Skeletal muscle tissue (tissue), 3 donors: ENCODE measurements at regions not wholly inside any gene's neighbourhood (a gene's known extent, or its start where the extent isn't known, plus 50 kb on each side); places are given as distances from the start of the nearest gene placed in this dataset.

Experiments used
- H3K27ac ChIP-seq: one replicate; pipeline ENCODE4 v1.7.0; 2013; ENCODE audit warnings: mild to moderate bottlenecking, low read depth, low read length, inconsistent platforms
- H3K27me3 ChIP-seq, 3 donors: one replicate each; pipeline ENCODE4 v1.7.0; 2013; ENCODE audit warnings: low read length in 3 of 3; ENCODE audit not compliant: control insufficient read depth in 3 of 3, insufficient read depth in 3 of 3
- H3K36me3 ChIP-seq, 3 donors: one replicate each; pipeline ENCODE4 v1.7.0; 2013; ENCODE audit warnings: low read length in 3 of 3; ENCODE audit not compliant: control insufficient read depth in 3 of 3, insufficient read depth in 3 of 3
- H3K4me1 ChIP-seq, 3 donors: one replicate each; pipeline ENCODE4 v1.7.0; 2013; ENCODE audit warnings: low read length in 3 of 3, mild to moderate bottlenecking in 3 of 3; ENCODE audit not compliant: control insufficient read depth in 3 of 3, insufficient read depth in 3 of 3
- H3K4me3 ChIP-seq, 3 donors: one replicate each; pipeline ENCODE4 v1.7.0; 2013; ENCODE audit warnings: low read length in 3 of 3
- H3K9ac ChIP-seq, 3 donors: one replicate each; pipeline ENCODE4 v1.7.0; 2013; ENCODE audit warnings: low read length in 3 of 3, mild to moderate bottlenecking in 3 of 3, moderate library complexity in 2 of 3, low read depth in 1 of 3
- H3K9me3 ChIP-seq, 3 donors: one replicate each; pipeline ENCODE4 v1.7.0; 2013; ENCODE audit warnings: low read length in 3 of 3; ENCODE audit not compliant: control insufficient read depth in 3 of 3
- donor health status: Osteomylitis.

DNA sequence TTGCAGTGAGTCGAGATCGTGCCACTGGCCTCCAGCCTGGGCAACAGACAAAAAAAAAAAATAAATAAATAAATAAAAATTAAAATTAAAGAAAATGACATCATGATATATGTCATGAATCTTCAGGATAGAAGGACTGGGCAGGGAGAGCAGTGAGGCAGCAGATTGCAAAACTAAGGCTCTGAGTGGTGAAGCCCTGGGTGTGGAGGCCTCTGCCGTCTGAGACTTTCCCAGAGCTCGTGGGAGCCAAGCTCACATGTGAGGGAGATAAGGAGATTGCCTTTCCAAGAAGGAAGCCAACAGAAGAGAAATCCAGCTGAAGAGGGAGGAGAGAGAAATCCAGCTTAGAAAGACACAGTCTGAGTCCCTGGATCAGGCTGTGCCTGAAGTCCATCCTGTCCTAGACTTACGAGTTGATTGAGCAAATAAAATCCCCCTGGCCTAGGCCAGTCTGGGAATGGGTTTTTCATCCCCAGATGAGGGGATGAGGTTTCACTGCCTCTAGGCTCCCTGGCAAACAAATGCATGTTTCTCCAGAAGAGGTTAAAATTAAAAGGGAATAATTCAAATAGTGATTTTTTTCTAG is 142.0 kb upstream of the IGSF21 start:
- Histone ChIP-seq H3K36me3 (no peaks in the 10 kb centered on the region), H3K27ac (no peak overlapping the region), H3K9ac (no peak overlapping the region), H3K4me1 (no peaks in the 10 kb centered on the region), H3K4me3 (no peak overlapping the region), H3K27me3 (peaks cover 8 to 41% (median 23%) of the 10 kb centered on the region in 3 donors), H3K9me3 (no peaks in the 10 kb centered on the region)

DNA sequence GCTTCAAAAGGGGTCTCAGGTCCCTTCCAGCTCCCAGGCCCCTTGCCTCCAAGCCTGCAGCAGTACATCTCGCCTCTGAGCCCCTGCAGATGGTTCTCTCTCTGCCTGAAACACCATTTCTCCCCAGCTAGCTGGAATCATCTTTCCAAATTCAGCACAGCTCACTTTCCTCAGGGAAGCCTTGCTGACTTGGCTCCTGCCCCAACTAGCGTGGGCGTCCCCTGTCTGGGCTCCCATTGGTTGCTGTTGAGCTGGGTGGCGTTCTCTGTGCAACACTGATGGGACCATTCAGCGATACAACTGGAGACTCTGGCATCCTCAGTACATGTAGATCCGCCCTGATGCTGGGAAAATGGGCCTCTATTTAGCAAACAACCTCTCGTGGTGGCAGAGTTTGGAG is 141.3 kb upstream of the IGSF21 start:
- Histone ChIP-seq H3K27ac (no peak overlapping the region), H3K27me3 (peaks cover 8 to 37% (median 19%) of the 10 kb centered on the region in 3 donors), H3K4me1 (no peaks in the 10 kb centered on the region), H3K4me3 (no peak overlapping the region), H3K9me3 (no peaks in the 10 kb centered on the region), H3K36me3 (no peaks in the 10 kb centered on the region), H3K9ac (no peak overlapping the region)

GRCh38 chr1:17967623-17968255 is 139.9 kb upstream of the IGSF21 start:
- no peak overlapping the region for H3K9ac ChIP-seq
- H3K27ac ChIP-seq = no peak overlapping the region
- H3K36me3 ChIP-seq = no peaks in the 10 kb centered on the region
- H3K9me3 ChIP-seq = no peaks in the 10 kb centered on the region
- H3K27me3 ChIP-seq = peaks cover 8 to 30% (median 16%) of the 10 kb centered on the region in 3 donors
- no peak overlapping the region for H3K4me3 ChIP-seq
- no peaks in the 10 kb centered on the region for H3K4me1 ChIP-seq

GRCh38 chr1:17970757-17971156 is 136.8 kb upstream of the IGSF21 start:
- H3K27me3 ChIP-seq = peaks cover 9 to 40% (median 17%) of the 10 kb centered on the region in 3 donors

GRCh38 chr1:17973694-17974093 is 133.9 kb upstream of the IGSF21 start:
- no peaks in the 10 kb centered on the region for H3K4me1 ChIP-seq
- no peak overlapping the region for H3K4me3 ChIP-seq
- peaks cover 9 to 27% (median 17%) of the 10 kb centered on the region in 3 donors for H3K27me3 ChIP-seq
- H3K36me3 ChIP-seq = no peaks in the 10 kb centered on the region
- H3K27ac ChIP-seq = no peak overlapping the region
- H3K9me3 ChIP-seq = no peaks in the 10 kb centered on the region
- H3K9ac ChIP-seq = no peak overlapping the region

More at GRCh38 chr1:17970757-17971156, 136.8 kb upstream of the IGSF21 start:
- H3K4me1 ChIP-seq = no peaks in the 10 kb centered on the region
- no peaks in the 10 kb centered on the region for H3K36me3 ChIP-seq
- no peak overlapping the region for H3K27ac ChIP-seq
- no peak overlapping the region for H3K4me3 ChIP-seq
- no peak overlapping the region for H3K9ac ChIP-seq
- H3K9me3 ChIP-seq = no peaks in the 10 kb centered on the region

DNA sequence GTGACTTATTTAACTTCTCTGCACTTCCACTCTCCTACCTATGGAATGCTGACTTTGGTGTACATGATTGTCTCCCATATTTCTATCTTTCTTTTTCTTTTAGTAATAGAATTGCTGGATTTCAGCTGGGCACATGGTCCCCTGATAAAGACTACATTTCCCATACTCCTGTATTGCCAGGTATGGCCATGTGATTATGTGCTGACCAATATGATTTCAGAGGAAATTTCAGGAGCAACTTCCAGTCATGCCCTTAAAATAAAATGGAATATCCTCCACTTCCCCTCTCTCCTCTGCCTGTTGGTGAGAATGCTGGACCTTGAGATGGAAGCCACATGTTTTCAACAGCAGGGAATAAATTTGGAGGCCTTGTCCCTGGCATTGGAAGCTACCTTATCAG is 130.7 kb upstream of the IGSF21 start:
- Histone ChIP-seq H3K4me1 (no peaks in the 10 kb centered on the region), H3K4me3 (no peak overlapping the region), H3K27me3 (peaks cover 9 to 33% (median 20%) of the 10 kb centered on the region in 3 donors), H3K9ac (no peak overlapping the region), H3K27ac (no peak overlapping the region), H3K9me3 (no peaks in the 10 kb centered on the region), H3K36me3 (no peaks in the 10 kb centered on the region)

DNA sequence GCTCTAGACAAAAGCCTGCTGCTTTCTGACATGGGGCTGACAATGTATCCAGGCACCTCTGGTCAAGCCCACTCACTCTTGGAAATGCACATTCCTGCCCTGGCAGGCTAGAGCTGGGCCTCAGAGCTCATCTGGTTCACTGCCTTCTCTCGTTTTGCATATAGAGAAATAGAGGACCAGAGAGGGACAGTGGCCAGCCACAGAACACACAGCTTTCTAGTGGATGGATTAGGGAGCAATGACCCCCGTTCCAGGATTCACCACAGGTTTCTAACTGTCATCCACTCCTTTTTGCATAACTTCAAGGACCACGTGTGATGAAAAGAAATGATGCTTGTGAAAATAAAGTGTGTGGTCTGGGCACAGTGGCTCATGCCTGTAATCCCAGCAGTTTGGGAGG is 129.6 kb upstream of the IGSF21 start:
- Histone ChIP-seq H3K4me3 (no peak overlapping the region), H3K9me3 (no peaks in the 10 kb centered on the region), H3K36me3 (no peaks in the 10 kb centered on the region), H3K27ac (no peak overlapping the region), H3K9ac (no peak overlapping the region), H3K27me3 (peaks cover 9 to 30% (median 23%) of the 10 kb centered on the region in 3 donors), H3K4me1 (no peaks in the 10 kb centered on the region)

- Histone ChIP-seq H3K27me3 (peaks cover 6 to 37% (median 20%) of the 10 kb centered on the region in 3 donors), H3K4me1 (no peaks in the 10 kb centered on the region), H3K4me3 (no peak overlapping the region)
Observed at GRCh38 chr1:17979815-17980214, 127.8 kb upstream of the IGSF21 start.

DNA sequence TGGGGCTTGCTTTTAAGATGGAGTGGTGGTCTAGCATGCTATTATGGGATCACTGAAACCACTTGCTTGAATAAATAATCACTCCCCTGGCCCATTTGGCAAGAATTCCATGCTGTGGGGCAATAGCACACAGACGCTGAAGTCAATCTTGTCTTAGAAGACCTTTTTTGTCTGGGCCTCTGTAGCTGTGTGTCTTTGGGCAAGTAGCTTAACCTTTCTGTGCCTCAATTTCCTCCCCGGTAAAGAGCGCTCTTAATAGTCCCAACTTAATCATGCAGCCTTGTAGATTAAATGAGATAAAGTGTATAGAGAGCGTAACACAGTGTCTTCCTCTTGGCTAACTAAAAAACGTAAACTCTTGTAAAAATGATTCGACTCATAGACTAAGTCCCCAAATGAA is 125.4 kb upstream of the IGSF21 start:
- no peak overlapping the region for H3K4me3 ChIP-seq
- no peaks in the 10 kb centered on the region for H3K36me3 ChIP-seq
- H3K9me3 ChIP-seq = peaks cover 0 to 5% (median 4%) of the 10 kb centered on the region in 3 donors
- H3K27ac ChIP-seq = no peak overlapping the region
- H3K4me1 ChIP-seq = no peaks in the 10 kb centered on the region
- no peak overlapping the region for H3K9ac ChIP-seq
- H3K27me3 ChIP-seq = peaks cover 0 to 28% (median 13%) of the 10 kb centered on the region in 3 donors

More at GRCh38 chr1:17979815-17980214, 127.8 kb upstream of the IGSF21 start:
- no peak overlapping the region for H3K27ac ChIP-seq
- H3K9me3 ChIP-seq = no peaks in the 10 kb centered on the region
- no peaks in the 10 kb centered on the region for H3K36me3 ChIP-seq
- no peak overlapping the region for H3K9ac ChIP-seq

DNA sequence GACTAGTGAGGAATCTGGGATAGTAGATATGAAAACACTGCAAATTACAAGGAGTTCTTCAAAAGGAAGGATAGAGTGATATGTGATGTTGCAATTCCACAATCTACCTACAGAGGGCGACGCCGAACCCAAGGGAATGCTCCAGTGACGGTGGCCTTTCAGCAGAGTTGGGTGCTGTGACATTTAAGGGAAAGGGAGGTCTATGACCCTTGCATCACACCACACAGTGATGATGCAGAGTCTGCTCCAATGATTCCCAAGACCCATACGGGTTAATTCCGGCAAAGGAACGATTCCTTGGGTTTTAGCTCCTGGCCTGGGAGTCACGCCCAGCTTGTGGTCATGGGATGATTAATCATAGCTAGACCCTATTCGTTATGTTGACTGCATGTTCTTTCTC is 123.0 kb upstream of the IGSF21 start:
- Histone ChIP-seq H3K36me3 (no peaks in the 10 kb centered on the region), H3K4me3 (no peak overlapping the region), H3K27me3 (peaks cover 0 to 24% (median 13%) of the 10 kb centered on the region in 3 donors), H3K4me1 (no peaks in the 10 kb centered on the region), H3K9ac (no peak overlapping the region), H3K9me3 (peaks cover 0 to 5% (median 4%) of the 10 kb centered on the region in 3 donors), H3K27ac (no peak overlapping the region)
